ENCODE measurements at regions not wholly inside any gene's neighbourhood (a gene's known extent, or its start where the extent isn't known, plus 50 kb on each side); places are given as distances from the start of the nearest gene placed in this dataset.

GRCh38 chr20:59404749-59405148 lies 104.3 kb downstream of the EDN3 start:
- DNase-seq: no peak

- DNase-seq: no peak
Measured at GRCh38 chr20:59405226-59406200, 105.1 kb downstream of the EDN3 start.

- DNase-seq: no peak
Measured at GRCh38 chr20:59406446-59406845, 106.0 kb downstream of the EDN3 start.

- no peak for DNase-seq
Measured at GRCh38 chr20:59411170-59411569, 110.8 kb downstream of the EDN3 start.

GRCh38 chr20:59411589-59411988 lies 111.2 kb downstream of the EDN3 start:
- DNase-seq: no peak

- no peak for DNase-seq
Measured at GRCh38 chr20:59412181-59412580, 111.8 kb downstream of the EDN3 start.

GRCh38 chr20:59412875-59413284 lies 112.5 kb downstream of the EDN3 start:
- DNase-seq: no peak

GRCh38 chr20:59413326-59413865 lies 113.0 kb downstream of the EDN3 start:
- DNase-seq: no peak

- no peak for DNase-seq
Measured at GRCh38 chr20:59414936-59415623, 114.7 kb downstream of the EDN3 start.

GRCh38 chr20:59416916-59417315 lies 116.5 kb downstream of the EDN3 start:
- no peak for DNase-seq

GRCh38 chr20:59421089-59421488 lies 120.7 kb downstream of the EDN3 start:
- DNase-seq: no peak

- no peak for DNase-seq
Measured at GRCh38 chr20:59421920-59422637, 121.7 kb downstream of the EDN3 start.

GRCh38 chr20:59422872-59423544 lies 122.6 kb downstream of the EDN3 start:
- DNase-seq: no peak

GRCh38 chr20:59424976-59425375 lies 124.6 kb downstream of the EDN3 start:
- DNase-seq: no peak

GRCh38 chr20:59425572-59425971 lies 125.2 kb downstream of the EDN3 start:
- no peak for DNase-seq

GRCh38 chr20:59428006-59428405 lies 127.6 kb downstream of the EDN3 start:
- no peak for DNase-seq

GRCh38 chr20:59428441-59429205 lies 128.2 kb downstream of the EDN3 start:
- DNase-seq: no peak

- no peak for DNase-seq
Measured at GRCh38 chr20:59429396-59429795, 129.0 kb downstream of the EDN3 start.

GRCh38 chr20:59431014-59431413 lies 130.6 kb downstream of the EDN3 start:
- DNase-seq: no peak

GRCh38 chr20:59434960-59435359 lies 134.5 kb downstream of the EDN3 start:
- no peak for DNase-seq

- no peak for DNase-seq
Measured at GRCh38 chr20:59435518-59435917, 135.1 kb downstream of the EDN3 start.

GRCh38 chr20:59437601-59438031 lies 137.2 kb downstream of the EDN3 start:
- no peak for DNase-seq

Data from stimulated activated CD8-positive, alpha-beta memory T cell treated with anti-CD3 and anti-CD28 coated beads, Interleukin-4, amount 100 ng/mL, for 48 hours (primary cell).